GM21786 (cell line): ENCODE measurements at regions not wholly inside any gene's neighbourhood (a gene's known extent, or its start where the extent isn't known, plus 50 kb on each side); places are given as distances from the start of the nearest gene placed in this dataset.

ENCODE experiments used
- ATAC-seq: cut with Tn5 transposase; IDR thresholded peaks from one replicate; pipeline ENCODE4 v1.9.1; 2021; ENCODE audit not compliant: unreplicated experiment

DNA sequence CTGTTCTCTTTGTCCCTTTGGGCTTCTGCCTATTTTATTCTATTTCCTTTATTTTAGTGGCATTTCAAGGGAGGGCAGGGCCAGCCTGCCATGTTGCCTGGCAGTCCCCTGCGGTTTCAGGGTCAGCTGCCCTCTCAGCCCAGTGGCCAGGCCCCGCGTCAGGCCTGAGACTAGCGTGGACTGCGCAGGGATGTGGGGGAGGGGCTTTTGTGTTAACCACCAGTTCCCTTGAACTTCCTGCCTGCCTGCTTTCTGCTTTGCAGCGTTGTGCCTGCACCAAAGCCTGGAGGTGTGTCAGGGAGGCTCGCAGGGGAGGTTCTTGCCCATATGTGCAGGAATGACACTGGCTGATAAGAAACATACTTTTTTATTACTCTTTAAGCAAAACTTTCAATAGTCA lies 157.6 kb downstream of the SLC35B3 start:
- ATAC-seq: no peak

GRCh38 chr6:8276148-8276547 lies 159.2 kb downstream of the SLC35B3 start:
- no peak for ATAC-seq

- ATAC-seq: no peak
Measured at GRCh38 chr6:8275667-8276066, 159.7 kb downstream of the SLC35B3 start.

- no peak for ATAC-seq
Measured at GRCh38 chr6:8274226-8274625, 161.1 kb downstream of the SLC35B3 start.

DNA sequence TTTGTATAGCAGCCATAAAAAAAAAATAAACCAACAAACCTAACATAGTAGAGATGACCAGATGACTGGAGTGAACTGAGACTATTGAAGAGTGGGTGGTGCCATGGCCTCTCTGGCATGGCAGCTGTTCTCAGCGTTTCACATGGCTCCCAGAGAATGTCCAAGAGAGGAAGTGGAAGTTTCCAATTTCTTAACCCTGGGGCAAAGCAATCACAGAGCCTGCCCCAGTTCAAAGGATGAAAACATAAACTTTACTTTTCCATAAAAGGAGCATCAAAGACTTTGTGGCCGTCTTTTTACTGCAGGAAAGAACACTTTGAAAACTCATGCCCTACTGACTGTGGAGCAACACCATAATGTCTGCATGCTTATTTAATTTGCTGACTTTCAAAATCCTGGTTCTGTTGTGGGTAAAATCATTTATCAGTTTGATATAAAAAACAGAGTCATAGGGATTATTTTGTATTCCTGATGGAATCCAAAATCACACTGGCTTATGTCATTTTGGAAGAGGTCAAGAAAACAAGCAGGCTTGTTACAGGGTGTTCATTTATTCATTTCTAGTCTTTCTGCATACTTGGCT lies 165.4 kb downstream of the SLC35B3 start:
- no peak for ATAC-seq

- ATAC-seq: no peak
Measured at GRCh38 chr6:8269094-8269493, 166.3 kb downstream of the SLC35B3 start.

- ATAC-seq: no peak
Measured at GRCh38 chr6:8268606-8269005, 166.3 kb upstream of the EEF1E1 start.

- ATAC-seq: no peak
Measured at GRCh38 chr6:8268156-8268555, 165.8 kb upstream of the EEF1E1 start.

DNA sequence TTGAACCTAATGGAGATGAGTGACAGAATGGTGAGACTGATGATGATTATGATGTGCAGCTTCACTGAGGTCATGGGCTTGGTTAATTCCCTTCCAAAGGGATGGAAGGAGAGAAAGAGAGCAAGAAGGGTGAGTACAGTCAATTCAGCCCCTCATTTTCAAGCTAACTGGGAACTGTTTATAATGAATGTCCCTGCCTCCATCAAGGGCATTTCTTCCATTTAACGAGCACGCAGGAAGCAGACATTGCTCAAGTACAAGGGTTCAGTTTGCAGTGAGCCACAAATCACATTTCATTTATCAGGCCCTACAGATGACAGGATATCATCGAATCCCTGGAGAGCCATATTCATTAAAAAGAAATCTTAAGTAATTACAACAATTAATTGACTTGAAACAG lies 158.3 kb upstream of the EEF1E1 start:
- ATAC-seq: no peak

- ATAC-seq: no peak
Measured at GRCh38 chr6:8246403-8246802, 144.1 kb upstream of the EEF1E1 start.

- no peak for ATAC-seq
Measured at GRCh38 chr6:8245726-8246125, 143.4 kb upstream of the EEF1E1 start.

DNA sequence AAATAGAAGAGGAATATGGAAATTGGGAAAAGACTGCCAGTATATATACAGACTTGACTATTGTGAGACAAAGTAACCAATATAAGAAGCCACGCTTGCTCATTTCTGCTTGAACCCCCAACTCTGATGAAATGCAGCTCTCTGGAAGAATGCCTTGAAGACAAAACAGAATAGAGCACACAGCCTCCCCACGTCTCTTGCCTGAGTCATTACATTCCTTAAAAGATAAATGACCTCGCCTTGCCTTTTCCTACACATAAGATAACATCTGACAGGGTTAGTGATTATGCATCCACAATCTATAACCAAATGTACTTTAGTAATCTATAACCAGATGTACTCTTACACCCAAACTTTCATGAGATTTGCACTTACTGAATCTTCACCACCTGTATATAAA lies 141.1 kb upstream of the EEF1E1 start:
- no peak for ATAC-seq

DNA sequence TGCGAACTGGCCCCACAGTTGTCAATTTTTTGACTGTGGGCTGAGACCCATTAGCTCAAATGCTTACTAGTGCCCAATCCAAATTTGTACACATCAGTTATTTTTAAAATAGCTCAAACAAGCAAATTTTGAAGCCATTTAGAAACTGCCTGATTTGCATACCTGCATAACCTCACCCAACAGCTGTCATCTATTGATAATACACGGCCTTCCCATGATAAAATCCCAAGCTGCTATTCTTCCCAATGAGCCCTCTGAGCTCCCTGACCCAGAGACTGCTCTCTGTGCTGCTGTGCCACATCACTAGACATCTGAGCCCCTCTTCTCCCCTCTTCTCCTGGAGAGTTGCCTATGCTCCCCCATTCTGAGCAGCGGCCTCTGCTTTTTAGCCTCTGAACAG lies 140.5 kb upstream of the EEF1E1 start:
- no peak for ATAC-seq

DNA sequence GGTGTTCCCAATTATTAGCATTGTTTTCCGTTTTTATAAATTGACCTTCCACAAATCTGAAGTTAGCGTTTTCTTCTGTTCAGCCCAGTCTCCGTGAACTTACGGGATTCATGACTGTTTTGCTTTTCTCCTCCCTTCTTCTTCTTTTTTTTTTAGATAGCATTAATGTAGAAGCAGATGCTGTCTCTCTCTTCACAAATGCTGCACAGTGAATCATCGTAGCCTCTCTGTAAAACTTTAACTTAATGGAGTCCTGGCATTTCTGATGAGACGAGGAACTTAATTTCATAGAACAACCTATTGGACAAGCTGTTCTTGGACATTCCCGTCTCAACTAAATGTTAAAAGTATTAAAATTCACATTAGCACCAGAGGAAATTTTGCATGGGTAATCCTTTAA lies 138.0 kb upstream of the EEF1E1 start:
- no peak for ATAC-seq

DNA sequence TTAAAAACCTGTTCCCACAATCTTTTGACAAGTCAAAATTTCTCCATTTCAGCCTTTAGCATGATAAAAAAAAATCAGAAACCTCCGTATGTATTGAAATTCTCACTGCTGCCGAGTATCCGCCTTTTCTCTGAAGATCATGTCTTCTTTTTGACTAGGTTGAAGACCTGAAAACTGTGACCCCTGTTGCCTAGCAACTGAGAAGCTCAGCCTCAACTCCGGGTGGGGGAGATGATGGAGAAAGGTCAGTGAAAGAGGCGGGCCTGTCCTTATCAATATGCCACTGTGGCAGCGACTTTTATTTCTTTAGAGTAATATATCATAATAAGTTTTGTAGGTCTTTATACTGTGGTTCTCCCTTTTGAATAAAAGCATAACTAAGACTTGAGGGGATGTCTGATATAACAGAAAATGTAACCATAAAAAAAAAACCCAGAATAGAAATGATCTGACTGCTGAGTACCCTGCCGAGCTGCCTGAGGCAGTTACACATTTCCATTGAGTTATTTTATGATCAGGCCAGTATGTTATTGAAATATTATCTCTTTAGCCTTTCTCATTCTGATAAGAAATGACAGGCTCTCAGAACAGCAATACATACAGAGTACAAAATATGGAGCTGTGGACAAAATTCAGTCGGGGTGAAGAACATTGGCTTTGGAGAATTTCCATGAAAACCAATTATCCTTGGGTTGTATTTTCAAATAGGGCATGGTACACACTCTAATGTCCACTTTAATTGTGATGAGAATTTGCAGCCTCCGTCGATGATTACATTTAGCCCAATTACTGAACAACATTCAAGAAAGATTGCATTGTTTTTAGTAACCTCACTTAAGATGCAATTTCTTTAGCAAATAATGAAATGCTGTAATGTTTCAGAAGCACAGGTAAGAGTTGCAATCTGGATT lies 136.7 kb upstream of the EEF1E1 start:
- ATAC-seq: no peak

GRCh38 chr6:8237668-8238067 lies 135.3 kb upstream of the EEF1E1 start:
- no peak for ATAC-seq

DNA sequence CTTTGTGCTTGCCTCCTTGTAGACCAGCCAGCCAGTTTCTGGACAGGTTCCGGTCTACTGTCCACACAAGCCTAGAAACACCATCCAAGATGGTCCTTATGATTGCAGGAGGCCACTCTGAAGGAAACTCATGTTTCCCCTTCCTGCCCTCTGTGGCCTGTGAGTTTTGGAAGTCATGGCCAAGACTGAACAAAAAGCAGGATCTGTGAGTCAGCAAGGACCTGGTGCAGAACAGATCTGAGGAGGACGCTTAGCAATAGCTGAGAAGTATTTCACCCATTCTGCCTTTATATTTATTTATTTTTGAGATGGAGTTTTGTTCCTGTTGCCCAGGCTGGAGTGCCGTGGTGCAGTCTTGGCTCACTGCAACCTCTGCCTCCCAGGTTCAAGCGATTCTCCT lies 134.6 kb upstream of the EEF1E1 start:
- no peak for ATAC-seq

- no peak for ATAC-seq
Measured at GRCh38 chr6:8234321-8234720, 132.0 kb upstream of the EEF1E1 start.

DNA sequence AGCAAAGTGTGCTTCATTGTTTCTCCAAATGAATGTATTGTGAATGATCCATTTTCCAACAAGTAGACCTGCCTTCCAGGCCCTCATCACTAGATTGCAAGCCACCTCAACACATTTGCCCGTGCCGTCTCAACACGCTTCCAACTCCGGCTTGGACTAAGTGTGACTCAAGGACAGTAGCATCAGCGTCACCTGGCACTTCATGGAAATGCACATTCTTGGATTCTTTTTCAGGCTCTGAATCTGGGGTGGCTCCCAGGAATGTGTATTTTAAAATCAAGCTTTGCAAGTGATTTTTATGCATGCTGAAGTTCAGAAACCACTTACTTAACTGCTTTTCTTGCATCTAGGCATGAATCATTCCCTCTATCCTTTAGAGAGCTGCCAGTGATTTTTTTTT lies 129.6 kb upstream of the EEF1E1 start:
- ATAC-seq: no peak

DNA sequence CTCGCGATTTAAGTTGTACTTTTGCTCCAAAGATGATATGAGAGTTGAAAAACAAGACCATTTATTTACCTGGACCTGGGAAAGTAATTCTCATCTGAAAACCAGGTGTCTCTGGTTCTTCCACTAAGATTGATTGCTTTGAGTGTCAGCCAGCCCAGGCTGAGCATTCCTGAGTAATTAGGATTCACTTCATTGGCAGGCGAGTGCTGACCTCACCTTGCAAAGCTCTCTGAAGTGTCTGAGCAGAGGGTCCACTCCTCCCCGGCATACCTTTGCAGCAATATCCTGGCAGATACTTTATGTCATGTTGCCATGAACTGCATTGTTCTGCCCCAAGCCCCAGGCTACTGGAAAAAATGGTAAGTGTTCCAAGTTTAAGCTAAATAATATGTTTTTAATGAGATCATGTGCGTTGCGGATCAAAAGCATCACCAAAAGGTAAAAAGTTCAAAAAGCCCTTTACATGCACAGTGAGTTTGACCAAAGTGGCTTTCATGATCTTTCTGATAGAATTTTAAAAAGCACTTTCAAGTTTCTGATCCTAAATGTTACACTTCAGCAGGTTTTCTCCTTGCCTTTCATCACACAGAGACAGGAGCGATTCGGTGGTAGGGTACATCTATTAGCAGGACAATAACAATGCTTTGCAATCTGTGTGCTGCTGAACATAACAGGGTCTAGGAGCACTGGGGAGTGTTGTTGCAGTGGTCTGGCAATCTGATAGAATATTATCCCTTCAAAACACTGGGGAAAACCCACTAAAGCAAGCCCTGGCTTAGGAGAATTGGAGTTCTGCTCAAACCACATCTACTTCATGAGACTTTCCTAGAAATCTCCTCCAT lies 127.8 kb upstream of the EEF1E1 start:
- ATAC-seq: no peak

DNA sequence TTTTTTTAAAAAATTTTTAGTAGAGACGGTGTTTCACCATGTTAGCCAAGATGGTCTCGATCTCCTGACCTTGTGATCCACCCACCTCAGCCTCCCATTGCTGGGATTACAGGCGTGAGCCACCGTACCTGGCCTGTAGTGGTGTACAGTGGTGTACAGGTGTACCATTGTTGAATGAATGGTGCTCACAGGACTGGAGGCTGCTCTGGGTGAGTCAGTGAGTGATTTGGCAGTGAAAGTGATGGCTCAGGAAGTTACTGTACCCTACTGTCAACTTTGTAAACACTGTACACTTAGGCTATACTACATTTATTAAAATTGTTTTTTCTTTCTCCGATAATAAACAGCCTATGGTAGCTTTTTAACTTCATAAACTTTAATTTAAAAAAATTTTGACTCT lies 122.8 kb upstream of the EEF1E1 start:
- ATAC-seq: no peak

DNA sequence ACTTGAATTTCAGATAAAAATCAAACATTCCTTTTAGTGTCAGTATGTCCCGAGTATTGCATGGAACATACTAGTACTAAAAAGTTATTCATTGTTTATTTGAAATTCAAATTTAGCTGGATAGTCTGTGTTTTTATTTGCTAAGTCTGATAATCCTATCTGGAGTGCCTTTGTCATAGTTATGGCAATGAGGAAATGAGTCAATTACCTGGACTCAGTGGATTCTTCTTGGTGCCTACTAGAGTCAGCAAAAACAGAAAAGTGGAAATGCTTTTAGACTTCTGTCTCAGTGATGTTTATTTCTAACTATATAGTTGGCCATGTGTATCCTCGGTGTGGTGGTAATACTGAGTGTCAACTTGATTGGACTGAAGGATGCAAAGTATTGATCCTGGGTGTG lies 121.3 kb upstream of the EEF1E1 start:
- no peak for ATAC-seq
